ENCODE measurements at regions not wholly inside any gene's neighbourhood (a gene's known extent, or its start where the extent isn't known, plus 50 kb on each side); places are given as distances from the start of the nearest gene placed in this dataset.
"Not testable (repeated sequence)": the region's sequence is repeated elsewhere in the genome, so short reads cannot be mapped to it uniquely, and the experiment has no call there.

- CTCF ChIA-PET; ATAC-seq; H3K36me3 ChIP-seq (ENCODE audit: control insufficient read depth, insufficient read depth, low read length); POLR2A ChIA-PET; intact Hi-C loops (cut with micrococcal nuclease; ENCODE audit: unreplicated experiment); BruUV-seq (replicated peaks); H3K27ac ChIP-seq (ENCODE audit: low read length); H3K27me3 ChIP-seq (ENCODE audit: control insufficient read depth, insufficient read depth, low read length); H3K9me3 ChIP-seq (ENCODE audit: control insufficient read depth, insufficient read depth, low read depth, low read length); H3K4me1 ChIP-seq (ENCODE audit: control insufficient read depth, insufficient read depth, low read length); DNase-seq (ENCODE audit: low read depth, low spot score); H3K4me3 ChIP-seq (ENCODE audit: low read depth in 2 of 2, low read length in 2 of 2); in situ Hi-C loops (cut with HindIII; ENCODE audit: low pct_unique_long_range_greater_than_20kb, low sequenced_read_pairs): not testable (repeated sequence)
These were observed 86.9 kb downstream of the CCDC74A start for GRCh38 chr2:131614539-131614938.

GRCh38 chr2:131618320-131618719 lies 90.6 kb downstream of the CCDC74A start:
- intact Hi-C loops (cut with micrococcal nuclease; ENCODE audit: unreplicated experiment); in situ Hi-C loops (cut with HindIII; ENCODE audit: low pct_unique_long_range_greater_than_20kb, low sequenced_read_pairs): not testable (repeated sequence)

GRCh38 chr2:131622874-131623273 lies 95.2 kb downstream of the CCDC74A start:
- CTCF ChIA-PET; H3K4me3 ChIP-seq (ENCODE audit: low read depth in 2 of 2, low read length in 2 of 2); DNase-seq (ENCODE audit: low read depth, low spot score); intact Hi-C loops (cut with micrococcal nuclease; ENCODE audit: unreplicated experiment); H3K9me3 ChIP-seq (ENCODE audit: control insufficient read depth, insufficient read depth, low read depth, low read length); H3K27ac ChIP-seq (ENCODE audit: low read length); BruUV-seq (replicated peaks); in situ Hi-C loops (cut with HindIII; ENCODE audit: low pct_unique_long_range_greater_than_20kb, low sequenced_read_pairs); POLR2A ChIA-PET; H3K27me3 ChIP-seq (ENCODE audit: control insufficient read depth, insufficient read depth, low read length); H3K4me1 ChIP-seq (ENCODE audit: control insufficient read depth, insufficient read depth, low read length); ATAC-seq; H3K36me3 ChIP-seq (ENCODE audit: control insufficient read depth, insufficient read depth, low read length): not testable (repeated sequence)

More at GRCh38 chr2:131618320-131618719, 90.6 kb downstream of the CCDC74A start:
- H3K9me3 ChIP-seq (ENCODE audit: control insufficient read depth, insufficient read depth, low read depth, low read length); H3K36me3 ChIP-seq (ENCODE audit: control insufficient read depth, insufficient read depth, low read length); BruUV-seq (replicated peaks); POLR2A ChIA-PET; H3K27ac ChIP-seq (ENCODE audit: low read length); H3K4me1 ChIP-seq (ENCODE audit: control insufficient read depth, insufficient read depth, low read length); ATAC-seq; DNase-seq (ENCODE audit: low read depth, low spot score); H3K4me3 ChIP-seq (ENCODE audit: low read depth in 2 of 2, low read length in 2 of 2); H3K27me3 ChIP-seq (ENCODE audit: control insufficient read depth, insufficient read depth, low read length); CTCF ChIA-PET: not testable (repeated sequence)

GRCh38 chr2:131626011-131626410 lies 98.3 kb downstream of the CCDC74A start:
- DNase-seq (ENCODE audit: low read depth, low spot score); H3K9me3 ChIP-seq (ENCODE audit: control insufficient read depth, insufficient read depth, low read depth, low read length); H3K4me3 ChIP-seq (ENCODE audit: low read depth in 2 of 2, low read length in 2 of 2); POLR2A ChIA-PET; H3K4me1 ChIP-seq (ENCODE audit: control insufficient read depth, insufficient read depth, low read length); H3K36me3 ChIP-seq (ENCODE audit: control insufficient read depth, insufficient read depth, low read length); ATAC-seq; BruUV-seq (replicated peaks); H3K27me3 ChIP-seq (ENCODE audit: control insufficient read depth, insufficient read depth, low read length); CTCF ChIA-PET; intact Hi-C loops (cut with micrococcal nuclease; ENCODE audit: unreplicated experiment); H3K27ac ChIP-seq (ENCODE audit: low read length); in situ Hi-C loops (cut with HindIII; ENCODE audit: low pct_unique_long_range_greater_than_20kb, low sequenced_read_pairs): not testable (repeated sequence)

- H3K27me3 ChIP-seq (ENCODE audit: control insufficient read depth, insufficient read depth, low read length); H3K4me3 ChIP-seq (ENCODE audit: low read depth in 2 of 2, low read length in 2 of 2); BruUV-seq (replicated peaks); in situ Hi-C loops (cut with HindIII; ENCODE audit: low pct_unique_long_range_greater_than_20kb, low sequenced_read_pairs); H3K36me3 ChIP-seq (ENCODE audit: control insufficient read depth, insufficient read depth, low read length); CTCF ChIA-PET; H3K9me3 ChIP-seq (ENCODE audit: control insufficient read depth, insufficient read depth, low read depth, low read length); ATAC-seq; H3K27ac ChIP-seq (ENCODE audit: low read length); H3K4me1 ChIP-seq (ENCODE audit: control insufficient read depth, insufficient read depth, low read length); intact Hi-C loops (cut with micrococcal nuclease; ENCODE audit: unreplicated experiment); POLR2A ChIA-PET; DNase-seq (ENCODE audit: low read depth, low spot score): not testable (repeated sequence)
These were observed 98.9 kb downstream of the CCDC74A start for GRCh38 chr2:131626565-131626964.

GRCh38 chr2:131627777-131628176 lies 100.1 kb downstream of the CCDC74A start:
- CTCF ChIA-PET; H3K9me3 ChIP-seq (ENCODE audit: control insufficient read depth, insufficient read depth, low read depth, low read length); DNase-seq (ENCODE audit: low read depth, low spot score); POLR2A ChIA-PET; H3K4me3 ChIP-seq (ENCODE audit: low read depth in 2 of 2, low read length in 2 of 2); BruUV-seq (replicated peaks); ATAC-seq; H3K4me1 ChIP-seq (ENCODE audit: control insufficient read depth, insufficient read depth, low read length); H3K27me3 ChIP-seq (ENCODE audit: control insufficient read depth, insufficient read depth, low read length); intact Hi-C loops (cut with micrococcal nuclease; ENCODE audit: unreplicated experiment); H3K36me3 ChIP-seq (ENCODE audit: control insufficient read depth, insufficient read depth, low read length); H3K27ac ChIP-seq (ENCODE audit: low read length); in situ Hi-C loops (cut with HindIII; ENCODE audit: low pct_unique_long_range_greater_than_20kb, low sequenced_read_pairs): not testable (repeated sequence)

- CTCF ChIA-PET; H3K36me3 ChIP-seq (ENCODE audit: control insufficient read depth, insufficient read depth, low read length); H3K27ac ChIP-seq (ENCODE audit: low read length); POLR2A ChIA-PET; in situ Hi-C loops (cut with HindIII; ENCODE audit: low pct_unique_long_range_greater_than_20kb, low sequenced_read_pairs); H3K4me1 ChIP-seq (ENCODE audit: control insufficient read depth, insufficient read depth, low read length); intact Hi-C loops (cut with micrococcal nuclease; ENCODE audit: unreplicated experiment); ATAC-seq; H3K4me3 ChIP-seq (ENCODE audit: low read depth in 2 of 2, low read length in 2 of 2); BruUV-seq (replicated peaks); H3K27me3 ChIP-seq (ENCODE audit: control insufficient read depth, insufficient read depth, low read length); DNase-seq (ENCODE audit: low read depth, low spot score); H3K9me3 ChIP-seq (ENCODE audit: control insufficient read depth, insufficient read depth, low read depth, low read length): not testable (repeated sequence)
These were observed 104.0 kb downstream of the CCDC74A start for GRCh38 chr2:131631648-131632047.

GRCh38 chr2:131633405-131633804 lies 105.7 kb downstream of the CCDC74A start:
- H3K36me3 ChIP-seq (ENCODE audit: control insufficient read depth, insufficient read depth, low read length); DNase-seq (ENCODE audit: low read depth, low spot score); H3K9me3 ChIP-seq (ENCODE audit: control insufficient read depth, insufficient read depth, low read depth, low read length); H3K27me3 ChIP-seq (ENCODE audit: control insufficient read depth, insufficient read depth, low read length); intact Hi-C loops (cut with micrococcal nuclease; ENCODE audit: unreplicated experiment); CTCF ChIA-PET; H3K4me3 ChIP-seq (ENCODE audit: low read depth in 2 of 2, low read length in 2 of 2); H3K4me1 ChIP-seq (ENCODE audit: control insufficient read depth, insufficient read depth, low read length); in situ Hi-C loops (cut with HindIII; ENCODE audit: low pct_unique_long_range_greater_than_20kb, low sequenced_read_pairs); H3K27ac ChIP-seq (ENCODE audit: low read length); ATAC-seq; BruUV-seq (replicated peaks); POLR2A ChIA-PET: not testable (repeated sequence)

All from Panc1 (cell line).